GM12872 (cell line): ENCODE measurements at regions not wholly inside any gene's neighbourhood (a gene's known extent, or its start where the extent isn't known, plus 50 kb on each side); places are given as distances from the start of the nearest gene placed in this dataset.

Experiments used
- CTCF ChIP-seq: IDR thresholded peaks from 3 replicates; pipeline ENCODE4 v1.5.1; 2011; ENCODE audit warnings: low read depth, mild to moderate bottlenecking, low read length, moderate library complexity; ENCODE audit not compliant: insufficient read depth

- no peak for TF ChIP-seq CTCF
These were observed 251.6 kb upstream of the PIK3R1 start for GRCh38 chr5:67963789-67964519.

GRCh38 chr5:67960939-67961338 is 254.6 kb upstream of the PIK3R1 start:
- TF ChIP-seq CTCF = no peak

- TF ChIP-seq CTCF = no peak
These were observed 258.2 kb upstream of the PIK3R1 start for GRCh38 chr5:67957374-67957773.

- no peak for TF ChIP-seq CTCF
These were observed 261.2 kb upstream of the PIK3R1 start for GRCh38 chr5:67954351-67954750.

GRCh38 chr5:67942421-67942820 is 273.1 kb upstream of the PIK3R1 start:
- TF ChIP-seq CTCF = no peak

GRCh38 chr5:67941614-67942401 is 273.7 kb upstream of the PIK3R1 start:
- no peak for TF ChIP-seq CTCF

- no peak for TF ChIP-seq CTCF
These were observed 279.5 kb upstream of the PIK3R1 start for GRCh38 chr5:67935908-67936566.
